ENCODE measurements at regions not wholly inside any gene's neighbourhood (a gene's known extent, or its start where the extent isn't known, plus 50 kb on each side); places are given as distances from the start of the nearest gene placed in this dataset.

- DNase-seq (ENCODE audit: low spot score): no peak
Measured at GRCh38 chr5:107146901-107147300, 523.8 kb downstream of the EFNA5 start.

- no peak for DNase-seq (ENCODE audit: low spot score)
Measured at GRCh38 chr5:107135391-107135790, 535.3 kb downstream of the EFNA5 start.

- no peak for DNase-seq (ENCODE audit: low spot score)
Measured at GRCh38 chr5:107134931-107135330, 535.8 kb downstream of the EFNA5 start.

- DNase-seq (ENCODE audit: low spot score): no peak
Measured at GRCh38 chr5:107129051-107129450, 541.7 kb downstream of the EFNA5 start.

- DNase-seq (ENCODE audit: low spot score): no peak
Measured at GRCh38 chr5:107127878-107128277, 542.9 kb downstream of the EFNA5 start.

GRCh38 chr5:107126341-107126740 is 544.4 kb downstream of the EFNA5 start:
- no peak for DNase-seq (ENCODE audit: low spot score)

GRCh38 chr5:107124376-107124775 is 546.4 kb downstream of the EFNA5 start:
- DNase-seq (ENCODE audit: low spot score): no peak

GRCh38 chr5:107123014-107123413 is 547.7 kb downstream of the EFNA5 start:
- DNase-seq (ENCODE audit: low spot score): no peak

- DNase-seq (ENCODE audit: low spot score): no peak
Measured at GRCh38 chr5:107121793-107122519, 548.8 kb downstream of the EFNA5 start.

- DNase-seq (ENCODE audit: low spot score): no peak
Measured at GRCh38 chr5:107119656-107120055, 551.1 kb downstream of the EFNA5 start.

GRCh38 chr5:107118184-107119019 is 552.3 kb downstream of the EFNA5 start:
- no peak for DNase-seq (ENCODE audit: low spot score)

- DNase-seq (ENCODE audit: low spot score): no peak
Measured at GRCh38 chr5:107112216-107112615, 558.5 kb downstream of the EFNA5 start.

- no peak for DNase-seq (ENCODE audit: low spot score)
Measured at GRCh38 chr5:107104040-107104995, 566.4 kb downstream of the EFNA5 start.

- no peak for DNase-seq (ENCODE audit: low spot score)
Measured at GRCh38 chr5:107103522-107103921, 567.2 kb downstream of the EFNA5 start.

- no peak for DNase-seq (ENCODE audit: low spot score)
Measured at GRCh38 chr5:107100121-107100520, 570.6 kb downstream of the EFNA5 start.

- DNase-seq (ENCODE audit: low spot score): no peak
Measured at GRCh38 chr5:107099506-107099905, 571.2 kb downstream of the EFNA5 start.

- no peak for DNase-seq (ENCODE audit: low spot score)
Measured at GRCh38 chr5:107092695-107093094, 578.0 kb downstream of the EFNA5 start.

- no peak for DNase-seq (ENCODE audit: low spot score)
Measured at GRCh38 chr5:107090506-107090905, 580.2 kb downstream of the EFNA5 start.

- no peak for DNase-seq (ENCODE audit: low spot score)
Measured at GRCh38 chr5:107088907-107089306, 581.8 kb downstream of the EFNA5 start.

GRCh38 chr5:107085572-107085971 is 585.2 kb downstream of the EFNA5 start:
- no peak for DNase-seq (ENCODE audit: low spot score)

- no peak for DNase-seq (ENCODE audit: low spot score)
Measured at GRCh38 chr5:107074996-107075395, 595.7 kb downstream of the EFNA5 start.

- no peak for DNase-seq (ENCODE audit: low spot score)
Measured at GRCh38 chr5:107072967-107073366, 597.8 kb downstream of the EFNA5 start.
